ENCODE measurements at regions not wholly inside any gene's neighbourhood (a gene's known extent, or its start where the extent isn't known, plus 50 kb on each side); places are given as distances from the start of the nearest gene placed in this dataset.

DNA sequence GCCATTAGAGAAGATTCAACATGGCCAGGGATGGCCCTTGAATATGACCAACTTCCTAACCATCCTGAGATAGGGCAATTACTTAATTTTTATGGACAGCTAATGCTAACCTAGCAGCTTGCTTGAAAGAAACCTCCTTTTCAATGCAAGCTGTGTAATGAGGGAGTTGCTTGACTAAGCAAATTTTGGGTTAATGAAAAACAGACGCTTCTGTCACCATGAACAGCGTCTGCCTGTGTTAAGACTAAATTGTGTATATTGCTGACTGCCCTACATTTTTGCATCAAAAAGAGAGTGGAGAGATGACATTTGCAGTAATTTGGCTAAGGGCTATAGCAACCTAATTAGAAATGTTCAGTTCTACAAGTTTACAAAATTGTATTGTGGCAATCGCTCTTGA lies 319.2 kb upstream of the LRATD1 start:
- no peak for DNase-seq

DNA sequence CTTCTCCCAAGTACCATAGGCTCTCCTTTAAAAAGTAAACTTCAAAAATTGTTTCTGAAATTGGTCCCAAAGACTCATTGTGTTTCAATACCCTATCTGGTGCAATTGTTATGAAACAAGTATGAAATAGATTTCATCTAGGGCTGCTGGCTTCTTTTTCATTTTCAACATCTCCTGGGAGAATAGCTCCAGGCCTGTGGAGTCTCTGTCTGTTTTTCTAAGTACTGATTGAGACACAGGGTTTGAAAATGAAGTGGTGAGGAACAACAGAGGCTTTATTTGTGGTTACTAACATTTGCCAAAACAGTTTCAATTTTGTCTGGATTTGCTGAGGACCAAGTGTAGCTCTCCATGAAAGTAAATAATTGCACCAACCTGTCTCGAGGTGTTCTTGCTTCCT lies 315.9 kb upstream of the LRATD1 start:
- DNase-seq, result no peak

DNA sequence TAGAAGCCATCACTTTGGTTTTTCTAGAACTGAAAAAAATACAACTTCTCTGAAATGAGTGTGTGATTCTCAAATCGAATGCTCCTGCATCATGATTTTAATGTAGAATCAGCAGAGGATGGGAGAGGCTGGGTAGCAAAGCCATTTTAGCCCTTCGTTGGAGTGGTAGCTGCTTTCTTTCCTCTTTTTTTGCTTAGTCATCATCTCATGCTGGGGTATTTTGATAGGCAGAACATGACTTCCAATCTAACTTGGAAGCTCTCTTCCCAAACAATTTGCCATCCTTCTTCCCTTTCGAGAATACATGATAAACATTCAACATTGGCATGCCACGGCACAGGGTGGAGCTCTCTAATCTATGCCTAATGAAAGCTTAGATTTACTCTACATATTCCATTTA lies 311.2 kb upstream of the LRATD1 start:
- no peak for DNase-seq

DNA sequence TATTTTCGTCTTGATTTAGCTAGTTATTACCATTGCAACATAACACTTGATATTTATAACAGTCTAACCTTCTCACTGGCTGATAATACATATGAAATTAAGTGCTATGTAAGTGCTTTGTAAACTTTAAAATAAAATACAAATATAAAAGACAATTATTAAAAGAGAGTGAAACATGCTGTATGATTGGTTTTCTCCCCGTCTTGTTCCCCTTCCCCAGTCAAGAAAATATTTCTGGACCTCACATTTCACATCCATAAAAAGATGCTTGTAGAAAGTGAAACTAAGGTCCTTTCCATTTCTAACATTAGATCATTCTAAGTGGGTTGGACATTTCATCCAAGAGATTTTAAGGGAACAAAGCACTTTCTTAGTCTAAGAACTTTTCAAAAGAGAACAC lies 310.2 kb upstream of the LRATD1 start:
- no peak for DNase-seq

DNA sequence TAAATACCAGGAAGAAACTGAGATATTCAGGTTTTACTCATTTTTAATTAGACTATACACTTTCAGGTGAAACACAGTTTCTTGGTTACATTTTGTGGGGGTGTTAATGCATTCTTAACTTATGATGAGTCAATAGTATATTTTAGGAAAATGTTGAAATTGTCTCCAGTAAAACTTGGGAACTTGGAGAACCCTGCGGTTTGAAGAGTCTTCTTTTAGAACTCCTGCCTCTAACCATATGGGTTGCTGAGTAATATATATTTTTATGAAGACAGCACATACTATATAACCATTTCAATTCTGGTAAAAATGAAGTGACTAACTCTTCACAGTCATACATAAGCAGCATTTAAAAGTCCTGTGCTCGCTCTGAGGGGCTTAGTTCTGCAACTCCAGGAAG lies 308.2 kb upstream of the LRATD1 start:
- DNase-seq, result no peak

DNA sequence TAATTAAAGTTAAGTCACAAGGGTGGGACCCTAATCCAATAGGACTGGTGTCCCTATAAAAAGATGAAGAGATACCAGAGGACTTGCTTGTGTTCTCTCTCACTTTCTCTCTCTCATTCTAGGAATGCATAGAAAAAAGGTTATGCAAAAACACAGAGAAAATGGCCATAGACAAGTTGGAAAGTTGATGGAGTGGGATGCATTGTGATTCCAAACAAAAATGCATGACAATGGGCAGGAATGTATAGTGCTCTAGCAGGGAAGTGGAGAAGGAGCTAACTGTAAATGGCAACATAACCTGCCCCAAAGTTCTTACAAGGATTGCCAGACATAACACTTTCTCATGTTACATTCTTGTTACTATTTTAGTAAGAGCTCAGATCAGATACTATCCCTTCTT lies 301.6 kb upstream of the LRATD1 start:
- no peak for DNase-seq

DNA sequence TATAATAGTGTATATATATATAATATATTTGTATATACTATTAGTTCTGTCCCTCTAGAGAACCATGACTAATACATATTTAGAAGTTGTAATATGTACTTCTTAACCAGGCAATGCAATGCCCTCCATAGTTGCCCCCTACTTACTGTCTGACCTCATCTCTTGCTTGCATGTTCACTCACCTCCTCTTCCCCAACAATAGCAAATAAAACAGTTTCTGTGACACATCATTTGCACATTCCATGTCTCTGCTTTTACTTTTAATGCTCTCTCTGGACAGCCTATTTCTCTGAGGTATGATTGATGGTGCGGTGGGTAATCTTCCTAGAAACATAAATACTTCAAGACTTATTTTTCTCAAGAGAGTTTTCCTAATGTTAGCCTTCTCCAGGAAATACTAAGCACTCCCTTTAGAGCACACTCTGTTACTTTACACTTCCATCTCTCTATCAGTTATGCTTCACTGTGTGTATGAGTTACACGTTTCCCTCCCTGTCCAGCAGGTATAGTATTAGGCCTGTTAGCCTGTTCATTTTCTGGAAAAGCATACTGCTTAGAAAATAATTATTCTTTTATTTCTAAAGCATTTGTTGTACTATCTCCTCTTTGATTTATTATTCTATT lies 295.6 kb upstream of the LRATD1 start:
- DNase-seq, result no peak

DNA sequence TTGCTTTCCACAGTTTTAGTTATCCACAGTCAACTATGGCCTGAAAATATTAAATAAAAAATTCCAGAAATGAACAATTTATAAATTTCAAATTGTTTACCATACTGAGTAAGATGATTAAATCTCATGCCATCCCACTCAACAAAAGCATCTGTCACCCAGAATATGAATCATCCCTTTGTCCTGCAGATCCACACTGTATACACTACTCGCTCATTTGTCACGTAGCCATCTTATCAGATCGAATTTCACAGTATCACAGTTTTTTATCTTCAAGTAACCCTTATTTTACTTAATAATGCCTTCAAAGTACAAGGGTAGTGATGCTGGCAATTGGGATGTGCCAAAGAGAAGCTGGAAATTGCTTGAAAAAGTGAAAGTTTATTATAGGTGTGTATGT lies 291.8 kb upstream of the LRATD1 start:
- DNase-seq, result no peak

DNA sequence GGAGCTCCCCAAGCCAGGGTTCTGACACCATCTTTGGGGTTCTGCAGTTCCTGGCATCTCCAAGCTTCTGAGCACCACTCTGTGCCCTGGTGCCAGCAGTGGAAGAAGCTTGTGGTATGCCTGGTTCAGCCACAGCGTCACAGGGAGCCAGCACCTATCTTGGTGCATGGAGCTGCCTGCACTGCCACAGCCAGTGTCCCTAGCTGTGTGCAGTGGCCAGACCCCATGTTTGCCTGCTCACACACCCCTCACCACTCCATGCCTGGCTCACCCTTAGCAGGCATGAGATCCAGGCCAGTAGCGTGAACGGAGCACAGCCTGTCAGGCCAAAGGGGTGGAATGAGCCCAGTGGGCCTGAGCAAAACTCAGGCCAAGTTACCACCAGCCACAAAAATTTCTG lies 290.2 kb upstream of the LRATD1 start:
- no peak for DNase-seq

DNA sequence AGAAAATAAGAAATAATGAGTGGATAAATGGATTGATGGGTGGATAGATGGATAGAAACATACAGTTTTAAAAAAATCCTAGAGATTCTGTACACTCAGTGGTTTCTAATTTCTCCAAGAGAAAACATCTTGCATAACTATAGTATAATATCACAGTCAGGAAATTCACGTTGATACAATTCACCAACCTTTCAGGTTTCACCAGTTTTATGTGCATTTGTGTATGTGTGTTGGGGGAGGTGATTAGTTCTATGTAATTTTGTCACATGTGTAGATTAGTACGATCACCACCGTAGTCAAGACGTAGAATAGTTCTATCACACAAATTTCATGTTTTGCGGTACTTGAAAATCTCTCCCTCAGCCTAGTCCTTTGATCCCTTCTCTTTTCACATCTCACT lies 288.2 kb upstream of the LRATD1 start:
- no peak for DNase-seq

DNA sequence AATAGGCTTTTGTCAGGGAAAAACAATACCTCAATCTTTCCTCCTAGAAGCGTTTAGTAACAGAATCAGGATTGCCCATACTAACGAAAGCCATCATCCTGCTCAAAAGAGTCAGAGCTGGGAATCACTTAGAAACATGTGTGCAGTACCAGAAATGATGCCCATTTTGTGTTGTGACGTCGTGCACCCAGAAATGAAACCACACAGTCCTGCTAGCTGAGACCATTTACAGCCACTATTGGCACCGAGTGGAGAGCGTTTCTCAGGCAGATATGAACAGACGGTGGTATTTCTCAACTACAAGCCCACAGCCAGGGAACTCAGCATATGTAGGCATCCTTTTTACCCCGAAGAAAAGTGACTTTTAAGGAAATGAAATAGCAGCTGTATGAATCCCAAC lies 284.3 kb upstream of the LRATD1 start:
- no peak for DNase-seq

DNA sequence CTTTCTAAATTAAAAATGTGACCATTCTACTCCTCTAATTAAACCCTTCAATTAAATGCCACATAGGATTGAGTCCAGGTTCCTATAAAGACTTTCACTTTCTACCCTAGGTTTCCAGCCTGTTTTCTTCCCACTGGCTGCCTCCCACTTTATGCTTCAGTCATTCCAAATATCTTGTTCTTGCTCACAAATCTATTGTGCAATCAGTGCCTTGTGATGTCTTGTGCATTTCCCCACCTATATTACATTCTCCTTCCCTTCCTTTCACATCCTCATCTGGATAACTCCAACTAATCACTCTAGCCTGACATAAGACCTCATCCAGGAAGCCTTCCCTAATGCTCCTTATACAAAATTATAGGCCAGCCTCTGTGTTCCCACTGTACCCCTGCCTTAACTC lies 281.7 kb upstream of the LRATD1 start:
- no peak for DNase-seq

DNA sequence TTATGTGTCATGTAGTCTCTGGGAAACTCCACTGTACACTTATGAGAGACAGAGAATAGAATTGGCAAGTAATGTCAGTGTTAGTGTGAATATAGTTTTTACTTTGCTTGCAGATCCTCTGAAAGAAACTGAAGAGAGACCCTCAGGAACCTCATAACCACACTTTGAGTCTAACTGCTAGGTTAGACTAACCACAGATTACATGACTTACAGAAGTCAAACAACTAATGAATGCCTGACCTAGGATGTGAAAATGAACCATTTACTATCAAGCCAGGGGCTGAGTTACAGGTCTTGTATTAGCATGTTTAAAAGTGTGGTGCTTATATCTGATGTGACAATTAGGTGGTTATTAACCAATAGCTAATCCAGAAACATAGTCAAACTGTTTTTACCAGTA lies 280.4 kb upstream of the LRATD1 start:
- no peak for DNase-seq

DNA sequence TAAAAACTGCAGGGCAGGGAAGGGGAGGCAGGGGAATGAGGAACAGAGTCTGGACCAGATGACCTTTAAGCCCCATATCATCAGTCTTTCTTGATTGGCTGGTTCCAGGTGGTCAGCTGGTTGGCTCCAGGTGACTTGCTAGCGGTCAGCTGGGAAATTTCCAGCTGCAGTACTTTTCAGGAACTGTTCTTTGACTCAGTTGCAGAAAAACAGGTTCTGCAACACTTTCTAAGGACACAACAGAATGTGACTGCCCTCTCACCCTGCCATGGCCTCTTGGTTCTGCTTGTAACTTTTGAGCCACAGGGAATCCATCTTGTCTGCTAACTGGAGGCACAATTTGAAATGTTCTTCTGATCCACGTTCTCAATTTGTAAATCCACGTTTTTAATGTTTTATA lies 278.3 kb upstream of the LRATD1 start:
- DNase-seq, result no peak

DNA sequence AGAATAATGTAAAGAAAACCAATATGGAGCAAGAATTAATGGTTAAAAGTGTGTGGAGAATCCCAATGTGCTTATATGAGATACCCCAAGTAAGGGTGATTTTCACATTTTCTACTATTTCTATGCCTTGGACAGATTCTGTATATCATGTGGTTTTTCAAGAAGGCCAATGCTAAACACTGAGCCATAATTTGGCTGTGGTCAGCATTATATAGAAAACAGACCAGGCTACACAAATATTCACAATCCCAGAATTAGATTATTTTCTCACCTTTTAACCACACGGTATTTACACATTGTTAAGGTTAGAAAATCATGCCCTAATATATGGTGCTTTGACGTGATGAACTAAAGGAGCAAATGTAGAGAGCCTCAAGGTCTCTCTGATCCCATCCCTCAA lies 277.4 kb upstream of the LRATD1 start:
- no peak for DNase-seq

DNA sequence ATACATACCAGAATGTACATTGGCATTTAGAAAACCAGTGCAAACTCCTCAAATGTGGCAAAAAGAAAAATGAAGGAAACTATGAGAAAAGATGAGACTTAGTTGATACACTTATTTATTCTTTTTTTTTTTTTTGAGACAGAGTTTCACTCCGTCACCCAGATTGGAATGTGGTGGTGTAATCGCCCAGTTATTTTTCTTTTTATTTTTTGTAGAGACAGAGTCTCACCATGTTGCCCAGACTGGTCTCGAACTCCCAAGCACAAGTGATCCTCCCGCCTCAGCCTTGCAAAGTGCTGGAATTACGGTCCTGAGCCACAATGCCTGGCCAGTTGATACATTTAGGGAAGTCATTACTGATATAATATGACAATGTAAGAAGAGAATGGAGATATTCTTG lies 274.2 kb upstream of the LRATD1 start:
- DNase-seq, result no peak

DNA sequence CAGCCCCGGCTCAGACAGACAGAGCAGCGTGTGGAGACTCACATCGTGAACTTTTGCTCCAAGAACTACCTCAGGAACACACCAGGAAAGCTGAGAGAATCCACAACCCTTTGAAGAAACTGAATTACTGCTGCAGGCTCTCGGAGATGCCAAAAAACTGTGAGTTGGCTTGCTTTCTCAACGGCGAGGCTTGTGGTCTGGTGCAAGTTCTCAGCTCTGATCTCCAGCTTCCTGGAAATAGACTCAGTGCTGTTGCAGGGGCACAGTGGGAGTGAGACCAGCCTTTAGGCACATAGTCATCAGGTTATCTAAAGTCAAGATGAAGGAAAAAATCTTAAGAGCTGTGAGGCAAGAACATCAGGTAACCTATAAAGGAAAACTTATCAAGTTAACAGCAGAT lies 273.7 kb upstream of the LRATD1 start:
- DNase-seq, result no peak

DNA sequence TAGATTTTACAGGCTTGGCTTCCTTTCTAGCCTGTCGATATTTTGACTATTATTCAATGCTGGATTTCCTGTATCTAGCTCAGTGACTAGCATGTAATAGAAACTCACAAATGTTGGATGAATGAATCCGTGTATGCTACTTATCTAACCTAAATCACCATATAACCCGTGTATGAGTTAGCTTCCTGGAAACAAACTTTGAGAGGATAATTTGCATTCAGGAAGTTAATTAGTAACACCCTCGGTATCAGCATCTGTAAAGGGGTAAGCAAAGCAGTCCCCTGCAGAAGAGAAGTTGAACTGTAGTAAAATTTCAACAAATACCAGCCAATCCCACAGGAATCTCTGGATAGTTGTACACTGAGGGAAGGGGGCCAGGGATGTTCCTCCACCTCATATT lies 269.4 kb upstream of the LRATD1 start:
- DNase-seq, result no peak

DNA sequence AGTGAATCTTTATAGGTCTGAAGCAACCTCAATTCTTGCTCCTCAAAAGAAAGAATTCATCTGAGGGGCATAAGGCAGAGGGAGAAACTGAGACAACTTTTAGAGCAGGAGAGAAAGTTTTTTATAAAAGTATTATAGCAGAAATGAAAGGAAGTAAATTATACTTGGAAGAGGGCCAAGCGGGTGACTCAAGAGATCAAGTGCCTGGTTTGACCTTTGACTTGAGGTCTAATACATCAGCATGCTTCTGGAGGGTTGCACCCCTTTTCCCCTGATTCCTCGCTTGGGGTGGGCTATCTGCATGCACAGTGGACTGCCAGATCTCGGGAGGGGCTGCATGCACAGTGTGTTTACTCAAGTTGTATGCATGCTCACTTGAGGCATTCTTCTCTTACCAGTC lies 268.5 kb upstream of the LRATD1 start:
- DNase-seq, result no peak

DNA sequence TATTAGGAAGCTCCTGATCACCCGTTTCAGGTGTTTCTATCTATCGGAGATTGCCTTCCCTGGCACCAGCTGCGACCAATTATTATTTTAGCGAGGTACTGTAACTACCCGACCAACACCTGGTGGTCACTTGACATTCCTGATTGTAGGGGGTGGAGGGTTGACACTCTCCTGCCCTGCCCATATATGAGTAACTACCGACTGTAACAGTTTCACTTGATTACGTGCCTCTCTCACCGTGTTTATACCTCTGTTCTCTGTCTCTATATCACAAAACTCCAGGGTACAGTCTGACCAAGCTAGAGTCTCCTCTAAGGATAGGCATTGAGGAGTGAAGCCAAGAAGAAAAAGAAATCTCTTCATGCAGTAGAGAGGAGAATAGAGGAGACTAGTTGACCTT lies 268.0 kb upstream of the LRATD1 start:
- no peak for DNase-seq

DNA sequence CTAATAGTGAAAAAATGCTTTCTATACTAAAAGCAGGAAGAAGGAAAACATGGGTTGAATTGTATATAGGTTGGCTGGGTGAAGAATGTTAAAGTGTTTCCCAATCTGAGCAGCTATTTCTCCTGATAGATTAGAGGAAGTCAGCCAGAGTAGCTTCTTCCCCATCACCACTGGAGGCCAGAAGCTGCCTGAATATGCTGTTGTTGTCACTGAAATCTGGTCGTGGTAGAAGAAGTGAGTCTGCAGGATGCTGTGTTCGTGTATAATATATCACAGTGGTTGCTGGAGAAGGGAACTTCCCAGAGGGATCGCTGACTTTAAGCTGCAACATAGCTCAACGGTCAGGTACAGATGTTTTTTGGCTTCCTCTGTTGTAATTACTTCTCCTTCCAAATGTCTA lies 247.5 kb upstream of the LRATD1 start:
- no peak for DNase-seq

DNA sequence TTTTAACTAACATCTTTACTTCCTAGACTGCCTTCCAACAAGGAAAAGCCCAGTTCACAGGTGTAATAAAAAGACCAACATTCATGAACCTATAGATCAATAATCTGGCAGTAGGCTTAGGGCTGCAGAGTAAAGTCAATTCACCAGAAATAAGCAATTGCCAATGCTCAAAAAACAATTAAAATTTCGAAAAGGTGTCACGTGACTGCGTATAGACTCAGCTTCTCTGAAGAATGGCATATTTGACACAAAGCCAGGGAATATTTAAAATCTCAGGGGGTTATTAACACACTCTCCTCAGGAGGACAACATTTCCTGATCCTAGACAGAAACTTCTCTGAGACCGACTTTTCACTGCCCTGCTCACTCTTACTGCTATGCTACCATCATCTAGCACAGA lies 245.2 kb upstream of the LRATD1 start:
- DNase-seq, result no peak

DNA sequence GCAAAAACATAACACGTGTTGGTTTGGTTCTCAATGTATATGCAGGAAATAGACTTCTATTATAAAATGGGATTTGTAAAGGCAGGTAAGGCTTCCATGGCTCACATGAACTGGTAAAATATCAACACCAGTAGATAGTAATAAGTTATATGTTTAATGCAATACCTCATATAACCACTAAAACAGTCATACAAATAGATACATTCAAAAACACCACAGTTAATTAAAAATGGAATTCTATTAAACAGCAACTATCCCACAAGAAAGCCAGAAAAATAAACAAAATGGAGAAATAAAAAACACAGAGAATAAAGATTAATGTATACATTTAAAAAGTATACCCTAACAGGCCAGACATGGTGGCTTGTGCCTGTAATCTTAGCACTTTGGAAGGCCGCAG lies 243.8 kb upstream of the LRATD1 start:
- DNase-seq, result no peak

DNA sequence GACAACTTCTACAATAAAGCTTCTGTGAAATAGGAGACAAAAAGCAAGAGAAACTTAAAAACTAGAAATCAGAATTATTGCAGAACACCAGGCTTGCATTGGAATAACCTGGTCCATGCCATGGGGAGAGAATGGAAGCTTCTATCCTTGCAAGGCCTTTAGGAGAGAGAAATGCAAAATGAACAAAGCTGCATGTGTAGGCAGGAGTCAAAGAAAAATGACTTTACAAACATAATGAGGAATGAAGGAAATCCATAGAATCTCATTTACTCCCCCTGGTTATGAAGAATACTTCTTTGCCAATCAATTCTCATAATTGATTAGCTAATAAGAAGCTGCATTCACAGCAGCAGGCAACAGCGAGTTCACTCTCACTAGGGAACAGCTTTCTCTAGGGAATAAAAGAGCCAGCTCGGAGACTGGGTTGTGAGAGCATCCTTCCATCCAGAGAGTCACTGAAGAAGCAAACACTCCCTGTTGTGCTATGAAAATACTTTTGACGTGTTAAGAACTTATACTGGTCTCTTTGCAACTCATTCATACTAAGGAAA lies 235.9 kb upstream of the LRATD1 start:
- DNase-seq, result no peak

DNA sequence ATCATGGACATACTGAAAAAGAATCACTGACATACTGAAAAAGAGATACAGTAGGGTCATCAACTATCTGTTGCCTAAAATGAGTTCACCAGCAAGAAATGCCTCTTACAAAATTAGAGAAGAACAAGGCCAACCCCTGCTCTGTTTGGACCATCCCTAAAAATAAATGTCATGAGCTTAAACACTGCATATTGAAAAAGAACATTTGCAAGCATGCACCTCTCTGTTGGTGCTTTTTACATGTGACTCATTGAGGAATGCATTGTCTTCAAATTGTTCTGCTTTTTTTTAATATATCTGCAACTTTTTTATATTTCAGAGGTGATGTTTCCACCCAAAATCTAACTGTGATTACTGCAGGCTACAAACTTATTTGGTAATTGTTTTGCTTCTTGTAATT lies 233.9 kb upstream of the LRATD1 start:
- no peak for DNase-seq

DNA sequence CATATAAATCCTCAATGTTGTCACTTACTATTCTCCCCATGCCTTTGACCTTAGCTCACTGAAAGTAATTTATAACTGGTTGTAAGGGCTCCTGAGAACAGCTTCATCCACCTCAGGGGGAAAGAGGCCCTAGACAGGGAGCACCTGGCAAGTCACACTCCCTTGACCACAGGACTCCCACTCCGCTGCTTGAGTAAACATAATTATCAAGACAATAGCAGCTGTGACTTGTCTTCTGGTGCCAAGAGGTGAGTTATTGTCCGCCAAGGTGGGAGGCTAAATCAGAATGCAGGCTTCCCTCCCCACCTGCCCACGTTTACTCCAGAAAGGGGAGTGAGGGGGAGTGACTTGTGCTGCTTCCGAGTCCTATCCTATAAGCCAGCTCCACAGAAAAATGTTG lies 230.6 kb upstream of the LRATD1 start:
- DNase-seq, result no peak
